Fibroblast of lung (primary cell): ENCODE measurements at regions not wholly inside any gene's neighbourhood (a gene's known extent, or its start where the extent isn't known, plus 50 kb on each side); places are given as distances from the start of the nearest gene placed in this dataset.

Experiments
- DNase-seq, 2 donors: peaks; one replicate each; pipeline versions ENCODE4 v3.0.0 to v3.0.0-alpha.2; 2010; ENCODE audit warnings: low read depth in 2 of 2
- H2AFZ ChIP-seq: 2 replicates; pipeline ENCODE4 v1.5.1; 2012; ENCODE audit warnings: low read length, control low read depth, inconsistent platforms
- H3K27ac ChIP-seq: 2 replicates; pipeline ENCODE4 v1.5.1; 2011; ENCODE audit warnings: low read length, control low read depth; ENCODE audit not compliant: insufficient read depth
- H3K27me3 ChIP-seq: 2 replicates; pipeline ENCODE4 v1.5.1; 2011; ENCODE audit warnings: mild to moderate bottlenecking, low read length; ENCODE audit not compliant: control insufficient read depth, insufficient read depth
- H3K36me3 ChIP-seq: 2 replicates; pipeline ENCODE4 v1.5.1; 2011; ENCODE audit warnings: low read length; ENCODE audit not compliant: control insufficient read depth, insufficient read depth
- H3K4me1 ChIP-seq: 2 replicates; pipeline ENCODE4 v1.5.1; 2011; ENCODE audit warnings: low read length; ENCODE audit not compliant: control insufficient read depth, insufficient read depth; ENCODE audit errors: extremely low read depth
- H3K4me2 ChIP-seq: 2 replicates; pipeline ENCODE4 v1.5.1; 2011; ENCODE audit warnings: low read length, control low read depth; ENCODE audit not compliant: insufficient read depth; ENCODE audit errors: extremely low read depth
- H3K4me3 ChIP-seq, 4 experiments: fragments of 200-600 bp in 1 of 4; sonication (generic) in 1 of 4; replicated peaks in 1 of 4; 2 replicates each; pipeline ENCODE4 v1.5.1; 2011 to 2016; ENCODE audit warnings: low read length in 4 of 4, low read depth in 3 of 4, mild to moderate bottlenecking in 3 of 4, control low read depth in 2 of 4, inconsistent platforms in 1 of 4, mixed read lengths in 1 of 4; ENCODE audit not compliant: insufficient read depth in 1 of 4; ENCODE audit errors: control extremely low read depth in 1 of 4
- H3K79me2 ChIP-seq: 2 replicates; pipeline ENCODE4 v1.5.1; 2012; ENCODE audit warnings: mild to moderate bottlenecking, low read length, inconsistent platforms; ENCODE audit not compliant: control insufficient read depth, insufficient read depth
- H3K9ac ChIP-seq: 2 replicates; pipeline ENCODE4 v1.5.1; 2011; ENCODE audit warnings: mild to moderate bottlenecking, low read length, control low read depth; ENCODE audit not compliant: insufficient read depth
- H3K9me3 ChIP-seq: 2 replicates; pipeline ENCODE4 v1.5.1; 2012; ENCODE audit warnings: low read depth, low read length; ENCODE audit not compliant: control insufficient read depth, insufficient read depth
- H4K20me1 ChIP-seq: 2 replicates; pipeline ENCODE4 v1.5.1; 2011; ENCODE audit warnings: low read length; ENCODE audit not compliant: control insufficient read depth, insufficient read depth; ENCODE audit errors: extremely low read depth
- CTCF ChIP-seq, 2 donors: IDR thresholded peaks in 1 of 2; conservative IDR thresholded peaks in 1 of 2; 1 replicate in 1 of 2; 2 replicates in 1 of 2; pipeline ENCODE4 v1.5.1; 2011 to 2012; ENCODE audit warnings: low read length in 2 of 2, control low read depth in 1 of 2, inconsistent platforms in 1 of 2, low read depth in 1 of 2, mild to moderate bottlenecking in 1 of 2
- EZH2 ChIP-seq: IDR thresholded peaks from 2 replicates; pipeline ENCODE4 v1.5.1; 2012; ENCODE audit warnings: low read length, control low read depth, mild to moderate bottlenecking; ENCODE audit errors: missing control alignments

- Histone ChIP-seq H3K36me3 (no peaks in the 10 kb centered on the region), H2AFZ (no peak overlapping the region), H3K4me3 (no peak overlapping the region), H3K27ac (no peak overlapping the region), H3K27me3 (no peaks in the 10 kb centered on the region), H3K4me1 (peaks cover 2% of the 10 kb centered on the region), H3K4me2 (no peak overlapping the region), H3K9me3 (no peaks in the 10 kb centered on the region), H3K79me2 (peaks cover 1% of the 10 kb centered on the region), H3K9ac (no peak overlapping the region), H4K20me1 (no peaks in the 10 kb centered on the region)
- DNase-seq, result peak in 1 of 2 donors; percentile 37
- TF ChIP-seq EZH2 (no peak), CTCF (conservative IDR thresholded peaks at IDR 0.05 in 1 of 2, IDR thresholded peaks at IDR 0.05 in 1 of 2; ENCODE audit: low read depth in 1 of 2, low read length in 2 of 2) (no peak)
These were observed 138.4 kb upstream of the CIBAR2 start for GRCh38 chr16:85250609-85251223.

GRCh38 chr16:85251225-85251760 lies 139.0 kb upstream of the CIBAR2 start:
- no peaks in the 10 kb centered on the region for H3K36me3 ChIP-seq
- H3K27me3 ChIP-seq, result no peaks in the 10 kb centered on the region
- no peaks in the 10 kb centered on the region for H4K20me1 ChIP-seq
- H3K4me3 ChIP-seq, result no peak overlapping the region
- TF ChIP-seq EZH2, result no peak
- no peak for TF ChIP-seq CTCF (conservative IDR thresholded peaks at IDR 0.05 in 1 of 2, IDR thresholded peaks at IDR 0.05 in 1 of 2; ENCODE audit: low read depth in 1 of 2, low read length in 2 of 2)
- H3K9ac ChIP-seq, result no peak overlapping the region
- no peaks in the 10 kb centered on the region for H3K4me1 ChIP-seq
- H3K9me3 ChIP-seq, result no peaks in the 10 kb centered on the region
- peaks cover 1% of the 10 kb centered on the region for H3K79me2 ChIP-seq
- DNase-seq, result no peak
- H3K4me2 ChIP-seq, result no peak overlapping the region
- no peak overlapping the region for H3K27ac ChIP-seq
- no peak overlapping the region for H2AFZ ChIP-seq

- no peaks in the 10 kb centered on the region for H3K36me3 ChIP-seq
- H3K4me2 ChIP-seq, result no peak overlapping the region
- H3K4me3 ChIP-seq, result no peak overlapping the region
- no peak for TF ChIP-seq CTCF (conservative IDR thresholded peaks at IDR 0.05 in 1 of 2, IDR thresholded peaks at IDR 0.05 in 1 of 2; ENCODE audit: low read depth in 1 of 2, low read length in 2 of 2)
- no peak for TF ChIP-seq EZH2
- no peaks in the 10 kb centered on the region for H3K27me3 ChIP-seq
- no peaks in the 10 kb centered on the region for H3K9me3 ChIP-seq
- no peaks in the 10 kb centered on the region for H3K4me1 ChIP-seq
- no peak overlapping the region for H3K9ac ChIP-seq
- DNase-seq, result no peak
- no peaks in the 10 kb centered on the region for H4K20me1 ChIP-seq
- H3K79me2 ChIP-seq, result peaks cover 1% of the 10 kb centered on the region
- no peak overlapping the region for H2AFZ ChIP-seq
- H3K27ac ChIP-seq, result no peak overlapping the region
These were observed 139.7 kb upstream of the CIBAR2 start for GRCh38 chr16:85252014-85252413.
